K562 (cell line): ENCODE measurements at regions not wholly inside any gene's neighbourhood (a gene's known extent, or its start where the extent isn't known, plus 50 kb on each side); places are given as distances from the start of the nearest gene placed in this dataset.

ENCODE experiments used
- ATAC-seq: fragments of 200-7000 bp; cut with Tn5 transposase; 3 replicates; pipeline ENCODE4 v1.9.1; 2020; ENCODE audit warnings: moderate library complexity
- BruUV-seq: library from RNA; stranded (reverse); fragments of 400-500 nt; replicated peaks from 2 replicates; lab custom pipeline; 2021; lab: Mats Ljungman, UMichigan
- CTCF ChIA-PET: fragments of 300-600 bp; formaldehyde crosslinking; extraction: SDS; loops from one replicate; lab custom pipeline; 2021; ENCODE audit warnings: low intra/inter-chr PET ratio; lab: Yijun Ruan, JAX
- POLR2A ChIA-PET: fragments of 300-600, 350-650 bp; sonication (Branson Sonifier 250); formaldehyde crosslinking; extraction: SDS; loops from one replicate; lab custom pipeline; 2021; ENCODE audit warnings: antibody characterized with exemption, inconsistent platforms; lab: Yijun Ruan, JAX
- DNase-seq, 4 experiments: peaks; one replicate each; pipeline versions ENCODE4 v3.0.0 to v3.0.0-alpha.2; 2011 to 2018; ENCODE audit warnings: low spot score in 3 of 4, mixed read lengths in 3 of 4; ENCODE audit errors: extremely low read depth in 1 of 4
- FAIRE-seq: peaks from 2 replicates; lab custom pipeline; 2011; peaks lifted over from hg19 to GRCh38; lab: Jason Lieb, UNC
- H2AFZ ChIP-seq: 2 replicates; pipeline ENCODE4 v1.6.0; 2011; ENCODE audit warnings: low read depth, low read length, control low read depth, inconsistent platforms
- H3K27ac ChIP-seq: fragments of 200-600 bp; 3 replicates; pipeline ENCODE4 v1.8.0; 2011; ENCODE audit warnings: low read depth, mild to moderate bottlenecking, control low read depth, inconsistent platforms, low read length, moderate library complexity, mixed read lengths; ENCODE audit errors: extremely low read depth
- H3K27me3 ChIP-seq, 2 experiments: fragments of 300-600 bp in 1 of 2; 2 replicates in 1 of 2; 3 replicates in 1 of 2; pipeline versions ENCODE4 v1.6.0 to v1.8.0; 2011; ENCODE audit warnings: inconsistent platforms in 2 of 2, low read length in 2 of 2, mild to moderate bottlenecking in 1 of 2, mixed read lengths in 1 of 2, moderate library complexity in 1 of 2; ENCODE audit not compliant: control insufficient read depth in 2 of 2, insufficient read depth in 2 of 2
- H3K36me3 ChIP-seq: fragments of 300-600 bp; 3 replicates; pipeline ENCODE4 v1.8.0; 2011; ENCODE audit warnings: mild to moderate bottlenecking, low read length, inconsistent platforms; ENCODE audit not compliant: control insufficient read depth, insufficient read depth
- H3K4me1 ChIP-seq, 2 experiments: fragments of 200-600 bp in 1 of 2; replicated peaks in 1 of 2; 2 replicates in 1 of 2; 3 replicates in 1 of 2; pipeline versions ENCODE4 v1.5.1 to v1.8.0; 2011; ENCODE audit warnings: inconsistent platforms in 2 of 2, low read length in 2 of 2, mild to moderate bottlenecking in 1 of 2, mixed read lengths in 1 of 2, moderate library complexity in 1 of 2; ENCODE audit not compliant: control insufficient read depth in 2 of 2, insufficient read depth in 2 of 2
- H3K4me2 ChIP-seq: 2 replicates; pipeline ENCODE4 v1.6.1; 2011; ENCODE audit warnings: low read length, control low read depth, inconsistent platforms, mixed read lengths; ENCODE audit not compliant: insufficient read depth
- H3K4me3 ChIP-seq: fragments of 200-600 bp; sonication (generic), shearing (Covaris generic); 2 replicates; pipeline ENCODE4 v1.5.1; 2016; ENCODE audit warnings: control low read depth, inconsistent platforms
- H3K79me2 ChIP-seq: fragments of 200-600 bp; 3 replicates; pipeline ENCODE4 v1.8.0; 2011; ENCODE audit warnings: low read length, inconsistent platforms; ENCODE audit not compliant: control insufficient read depth, insufficient read depth
- H3K9ac ChIP-seq, 2 experiments: 2 replicates each; pipeline versions ENCODE4 v1.6.0 to v1.6.1; 2011; ENCODE audit warnings: low read depth in 2 of 2, low read length in 2 of 2, control low read depth in 1 of 2, inconsistent platforms in 1 of 2, mild to moderate bottlenecking in 1 of 2, mixed read lengths in 1 of 2; ENCODE audit not compliant: insufficient read depth in 1 of 2
- H3K9me1 ChIP-seq: one replicate; pipeline ENCODE4 v1.6.0; 2011; ENCODE audit warnings: inconsistent platforms, mild to moderate bottlenecking, low read length, moderate library complexity; ENCODE audit not compliant: control insufficient read depth, insufficient read depth
- H3K9me3 ChIP-seq: replicated peaks from 2 replicates; pipeline ENCODE4 v1.5.1; 2011; ENCODE audit warnings: low read depth, low read length, inconsistent platforms; ENCODE audit not compliant: control insufficient read depth, insufficient read depth
- H4K20me1 ChIP-seq: replicated peaks from 2 replicates; pipeline ENCODE4 v1.6.1; 2011; ENCODE audit warnings: low read length, inconsistent platforms, mixed read lengths; ENCODE audit not compliant: control insufficient read depth, insufficient read depth
- C11orf30 ChIP-seq: fragments of 450-650 bp; IDR thresholded peaks from 2 replicates; pipeline ENCODE4 v1.6.1; 2016; ENCODE audit warnings: low read depth, mild to moderate bottlenecking
- DACH1 ChIP-seq: fragments of 450-650 bp; IDR thresholded peaks from 2 replicates; pipeline ENCODE4 v1.6.1; 2018; ENCODE audit not compliant: partially characterized antibody
- GABPB1 ChIP-seq: sonication (generic); formaldehyde crosslinking; IDR thresholded peaks from 2 replicates; pipeline ENCODE4 v1.8.0; 2022; ENCODE audit warnings: mild to moderate bottlenecking, missing genetic modification reagents
- KDM2B ChIP-seq: fragments of 250-450 bp; sonication (Bioruptor Pico); IDR thresholded peaks from 2 replicates; pipeline ENCODE4 v1.8.0; 2021; ENCODE audit warnings: mild to moderate bottlenecking, moderate library complexity
- MYC ChIP-seq, 2 experiments: fragments of 250-450 bp in 1 of 2; sonication (Bioruptor Pico) in 1 of 2; IDR thresholded peaks; 2 replicates each; pipeline versions ENCODE4 v1.5.1 to v1.6.1; 2012 to 2021; ENCODE audit warnings: low read depth in 2 of 2, borderline replicate concordance in 1 of 2, improper control_type of control experiment in 1 of 2, low read length in 1 of 2, mild to moderate bottlenecking in 1 of 2, moderate library complexity in 1 of 2
- NCOR1 ChIP-seq: fragments of 450-650 bp; IDR thresholded peaks from 2 replicates; pipeline ENCODE4 v1.6.1; 2016; ENCODE audit warnings: mild to moderate bottlenecking, moderate library complexity
- NFYB ChIP-seq: IDR thresholded peaks from 2 replicates; pipeline ENCODE4 v1.6.1; 2011; ENCODE audit warnings: mild to moderate bottlenecking, moderate library complexity; ENCODE audit not compliant: insufficient read length; ENCODE audit errors: extremely low read depth
- STAT5B ChIP-seq: fragments of 250-450 bp; sonication (Bioruptor Pico); IDR thresholded peaks from 2 replicates; pipeline ENCODE4 v1.8.0; 2021; ENCODE audit warnings: mild to moderate bottlenecking, inconsistent platforms
- TAF1 ChIP-seq: IDR thresholded peaks from 2 replicates; pipeline ENCODE4 v1.6.1; 2011; ENCODE audit warnings: mild to moderate bottlenecking, low read length, moderate library complexity; ENCODE audit not compliant: insufficient read depth, control insufficient read depth, severe bottlenecking; ENCODE audit errors: extremely low read depth
- TAF9B ChIP-seq: fragments of 450-650 bp; IDR thresholded peaks from 2 replicates; pipeline ENCODE4 v1.6.1; 2018; ENCODE audit warnings: mild to moderate bottlenecking; ENCODE audit not compliant: partially characterized antibody
- TARDBP ChIP-seq: fragments of 450-650 bp; IDR thresholded peaks from 2 replicates; pipeline ENCODE4 v1.6.1; 2016
- ZBTB1 ChIP-seq: sonication (generic); formaldehyde crosslinking; IDR thresholded peaks from 2 replicates; pipeline ENCODE4 v1.8.1; 2023; ENCODE audit warnings: missing genetic modification reagents, low read depth, mild to moderate bottlenecking, borderline replicate concordance
- WGBS: fragments of 100-300 bp; shearing (Covaris generic); methylation state at CpG from one replicate; pipeline ENCODE4 v1.1.6; 2016; ENCODE audit warnings: low coverage, mixed read lengths; ENCODE audit not compliant: insufficient coverage; ENCODE audit errors: missing lambda C conversion rate; 5-methylcytosine and 5-hydroxymethylcytosine counted together
- in situ Hi-C: fragments of 300-500 bp; cut with MboI; formaldehyde crosslinking; loops from 4 replicates; pipeline ENCODE4 v1.15.0; 2018; ENCODE audit warnings: inconsistent platforms, mixed read lengths
- intact Hi-C: fragments of 100-400 bp; cut with micrococcal nuclease; formaldehyde crosslinking; loops from 2 replicates; pipeline ENCODE4 v1.14.2; 2022
- TF ChIP-seq, protein P1 (sequence below): fragments of 250-450 bp; sonication (Bioruptor Pico); IDR thresholded peaks from 2 replicates; pipeline ENCODE4 v1.5.0; 2020; ENCODE audit warnings: mild to moderate bottlenecking, borderline replicate concordance
- TF ChIP-seq, protein P2 (sequence below): fragments of 250-450 bp; sonication (Bioruptor Pico); IDR thresholded peaks from 2 replicates; pipeline ENCODE4 v1.5.0; 2022; ENCODE audit warnings: mild to moderate bottlenecking

DNA sequence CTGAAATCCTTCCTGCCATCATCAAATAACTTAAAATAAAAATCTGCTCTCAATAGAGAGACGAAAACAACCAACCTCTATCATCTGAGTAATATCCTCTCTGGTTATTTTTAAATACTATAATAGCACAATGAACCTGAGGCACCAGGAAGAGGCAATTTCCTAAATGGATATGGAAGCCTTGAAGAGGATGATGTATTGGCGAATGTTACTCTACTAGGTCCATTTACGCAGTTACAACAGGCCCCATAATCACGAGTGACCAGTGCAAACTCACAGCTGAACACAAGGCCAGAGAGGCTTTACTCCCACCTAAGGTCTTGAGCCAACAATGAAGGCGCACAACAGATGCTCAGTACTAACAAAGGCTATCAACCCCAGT, 678.8 kb upstream of the NR3C2 start:
- WGBS, result 5% methylated on average over 4 of the region's 5 CpGs
- ATAC-seq (no peak), DNase-seq (no peak)

More for the DNA sequence above, 678.8 kb upstream of the NR3C2 start:
- Histone ChIP-seq H3K4me2 (no peak overlapping the region), H3K9me1 (no peaks in the 10 kb centered on the region), H3K79me2 (no peaks in the 10 kb centered on the region), H3K27ac (no peak overlapping the region), H2AFZ (no peak overlapping the region), H3K36me3 (no peaks in the 10 kb centered on the region), H3K9ac (no peak overlapping the region), H4K20me1 (no peaks in the 10 kb centered on the region), H3K9me3 (no peaks in the 10 kb centered on the region), H3K4me1 (no peaks in the 10 kb centered on the region), H3K27me3 (no peaks in the 10 kb centered on the region), H3K4me3 (no peak overlapping the region)
- no TSS peak for BruUV-seq
- TF ChIP-seq NFYB (no peak), TAF1 (no peak), TARDBP (no peak), ZBTB1 (no peak), TAF9B (no peak), MYC (IDR thresholded peaks at IDR 0.05; ENCODE audit: low read depth, low read length) (no peak), MYC (CRISPR knock-in tag; IDR thresholded peaks at IDR 0.05; ENCODE audit: borderline replicate concordance, low read depth) (no peak), NCOR1 (no peak), C11orf30 (no peak), KDM2B (CRISPR knock-in tag) (no peak), STAT5B (CRISPR knock-in tag) (no peak), DACH1 (no peak), GABPB1 (no peak)
- TF ChIP-seq, protein P1, sequence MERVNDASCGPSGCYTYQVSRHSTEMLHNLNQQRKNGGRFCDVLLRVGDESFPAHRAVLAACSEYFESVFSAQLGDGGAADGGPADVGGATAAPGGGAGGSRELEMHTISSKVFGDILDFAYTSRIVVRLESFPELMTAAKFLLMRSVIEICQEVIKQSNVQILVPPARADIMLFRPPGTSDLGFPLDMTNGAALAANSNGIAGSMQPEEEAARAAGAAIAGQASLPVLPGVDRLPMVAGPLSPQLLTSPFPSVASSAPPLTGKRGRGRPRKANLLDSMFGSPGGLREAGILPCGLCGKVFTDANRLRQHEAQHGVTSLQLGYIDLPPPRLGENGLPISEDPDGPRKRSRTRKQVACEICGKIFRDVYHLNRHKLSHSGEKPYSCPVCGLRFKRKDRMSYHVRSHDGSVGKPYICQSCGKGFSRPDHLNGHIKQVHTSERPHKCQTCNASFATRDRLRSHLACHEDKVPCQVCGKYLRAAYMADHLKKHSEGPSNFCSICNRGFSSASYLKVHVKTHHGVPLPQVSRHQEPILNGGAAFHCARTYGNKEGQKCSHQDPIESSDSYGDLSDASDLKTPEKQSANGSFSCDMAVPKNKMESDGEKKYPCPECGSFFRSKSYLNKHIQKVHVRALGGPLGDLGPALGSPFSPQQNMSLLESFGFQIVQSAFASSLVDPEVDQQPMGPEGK (CRISPR knock-in tag), result no peak
- TF ChIP-seq, protein P2, sequence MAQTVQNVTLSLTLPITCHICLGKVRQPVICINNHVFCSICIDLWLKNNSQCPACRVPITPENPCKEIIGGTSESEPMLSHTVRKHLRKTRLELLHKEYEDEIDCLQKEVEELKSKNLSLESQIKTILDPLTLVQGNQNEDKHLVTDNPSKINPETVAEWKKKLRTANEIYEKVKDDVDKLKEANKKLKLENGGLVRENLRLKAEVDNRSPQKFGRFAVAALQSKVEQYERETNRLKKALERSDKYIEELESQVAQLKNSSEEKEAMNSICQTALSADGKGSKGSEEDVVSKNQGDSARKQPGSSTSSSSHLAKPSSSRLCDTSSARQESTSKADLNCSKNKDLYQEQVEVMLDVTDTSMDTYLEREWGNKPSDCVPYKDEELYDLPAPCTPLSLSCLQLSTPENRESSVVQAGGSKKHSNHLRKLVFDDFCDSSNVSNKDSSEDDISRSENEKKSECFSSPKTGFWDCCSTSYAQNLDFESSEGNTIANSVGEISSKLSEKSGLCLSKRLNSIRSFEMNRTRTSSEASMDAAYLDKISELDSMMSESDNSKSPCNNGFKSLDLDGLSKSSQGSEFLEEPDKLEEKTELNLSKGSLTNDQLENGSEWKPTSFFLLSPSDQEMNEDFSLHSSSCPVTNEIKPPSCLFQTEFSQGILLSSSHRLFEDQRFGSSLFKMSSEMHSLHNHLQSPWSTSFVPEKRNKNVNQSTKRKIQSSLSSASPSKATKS (CRISPR knock-in tag), result no peak
- POLR2A ChIA-PET, result no interaction called here
- CTCF ChIA-PET, result no interaction called here
- in situ Hi-C loops, result no loop called here
- intact Hi-C loops, result no loop called here
- FAIRE-seq, result no peak
